GM21786 (cell line): ENCODE measurements at regions not wholly inside any gene's neighbourhood (a gene's known extent, or its start where the extent isn't known, plus 50 kb on each side); places are given as distances from the start of the nearest gene placed in this dataset.
"Not testable (repeated sequence)": the region's sequence is repeated elsewhere in the genome, so short reads cannot be mapped to it uniquely, and the experiment has no call there.

Experiments used
- ATAC-seq: cut with Tn5 transposase; IDR thresholded peaks from one replicate; pipeline ENCODE4 v1.9.1; 2021; ENCODE audit not compliant: unreplicated experiment

GRCh38 chr5:168114444-168115017 lies 176.9 kb upstream of the WWC1 start:
- peak; percentile 86 for ATAC-seq

GRCh38 chr5:168117469-168117868 lies 174.0 kb upstream of the WWC1 start:
- ATAC-seq, result no peak

GRCh38 chr5:168118042-168118668 lies 173.3 kb upstream of the WWC1 start:
- ATAC-seq, result no peak

- no peak for ATAC-seq
Measured at GRCh38 chr5:168120401-168121137, 170.9 kb upstream of the WWC1 start.

- ATAC-seq, result no peak
Measured at GRCh38 chr5:168121138-168121494, 170.3 kb upstream of the WWC1 start.

- peak; percentile 94 for ATAC-seq
Measured at GRCh38 chr5:168123631-168124528, 167.6 kb upstream of the WWC1 start.

GRCh38 chr5:168125445-168126199 lies 165.8 kb upstream of the WWC1 start:
- no peak for ATAC-seq

- no peak for ATAC-seq
Measured at GRCh38 chr5:168126606-168127005, 164.8 kb upstream of the WWC1 start.

GRCh38 chr5:168128111-168128510 lies 163.3 kb upstream of the WWC1 start:
- no peak for ATAC-seq

GRCh38 chr5:168128557-168128956 lies 162.9 kb upstream of the WWC1 start:
- no peak for ATAC-seq

- ATAC-seq, result no peak
Measured at GRCh38 chr5:168131519-168131918, 159.9 kb upstream of the WWC1 start.

GRCh38 chr5:168132241-168132641 lies 159.2 kb upstream of the WWC1 start:
- ATAC-seq, result no peak

GRCh38 chr5:168135897-168136296 lies 155.5 kb upstream of the WWC1 start:
- peak; percentile 92 for ATAC-seq

GRCh38 chr5:168136340-168136739 lies 155.1 kb upstream of the WWC1 start:
- no peak for ATAC-seq

GRCh38 chr5:168137265-168137664 lies 154.2 kb upstream of the WWC1 start:
- ATAC-seq, result peak; percentile 55

GRCh38 chr5:168140241-168140640 lies 151.2 kb upstream of the WWC1 start:
- no peak for ATAC-seq

- no peak for ATAC-seq
Measured at GRCh38 chr5:168142402-168142801, 149.0 kb upstream of the WWC1 start.

- ATAC-seq, result not testable (repeated sequence)
Measured at GRCh38 chr5:168143521-168143920, 147.9 kb upstream of the WWC1 start.

- ATAC-seq, result no peak
Measured at GRCh38 chr5:168147106-168147505, 144.3 kb upstream of the WWC1 start.

- ATAC-seq, result no peak
Measured at GRCh38 chr5:168147568-168148360, 143.7 kb upstream of the WWC1 start.
